ENCODE measurements at regions not wholly inside any gene's neighbourhood (a gene's known extent, or its start where the extent isn't known, plus 50 kb on each side); places are given as distances from the start of the nearest gene placed in this dataset.

- Histone ChIP-seq H3K27ac (ENCODE audit: insufficient read depth, low read depth, low read length) (no peak overlapping the region), H3K4me1 (ENCODE audit: control insufficient read depth, extremely low read depth, insufficient read depth, low read length) (no peaks in the 10 kb centered on the region), H3K79me2 (ENCODE audit: control insufficient read depth, insufficient read depth, low read length) (no peaks in the 10 kb centered on the region), H3K9me1 (replicated peaks; ENCODE audit: control insufficient read depth, extremely low read depth, insufficient read depth, low read length) (no peaks in the 10 kb centered on the region), H3K4me3 (replicated peaks in 1 of 3; ENCODE audit: insufficient read depth in 1 of 3, low read depth in 1 of 3, low read length in 3 of 3) (no peak overlapping the region), H2AFZ (ENCODE audit: low read depth, low read length) (no peak overlapping the region), H3K27me3 (ENCODE audit: control insufficient read depth in 2 of 2, insufficient read depth in 2 of 2, low read length in 2 of 2) (no peaks in the 10 kb centered on the region), H4K20me1 (replicated peaks; ENCODE audit: control insufficient read depth, extremely low read depth, insufficient read depth, low read length) (no peaks in the 10 kb centered on the region), H3K9ac (replicated peaks; ENCODE audit: extremely low read depth, insufficient read depth, low read length) (no peak overlapping the region), H3K36me3 (ENCODE audit: control insufficient read depth in 2 of 2, extremely low read depth in 1 of 2, insufficient read depth in 2 of 2, low read length in 2 of 2) (no peaks in the 10 kb centered on the region), H3K9me3 (replicated peaks; ENCODE audit: control insufficient read depth, insufficient read depth, low read length) (no peaks in the 10 kb centered on the region), H3K4me2 (ENCODE audit: insufficient read depth, low read length) (no peak overlapping the region)
- POLR2A ChIA-PET, result no interaction called here
- CTCF ChIA-PET, result no interaction called here
- FAIRE-seq (no peak), DNase-seq (ENCODE audit: low read depth, low spot score) (no peak)
- dilution Hi-C loops (cut with MboI; ENCODE audit: extremely low pct_ligation_motif_present, low sequenced_read_pairs) (no loop called here), intact Hi-C loops (cut with micrococcal nuclease) (no loop called here)
- BruUV-seq (replicated peaks), result no TSS peak
- no peak for TF ChIP-seq MYC (IDR thresholded peaks at IDR 0.05; ENCODE audit: low read depth, low read length)
- TF ChIP-seq POLR2A (IDR thresholded peaks at IDR 0.05; ENCODE audit: low read depth, low read length), result no peak
- no peak for TF ChIP-seq FOS (IDR thresholded peaks at IDR 0.05; ENCODE audit: borderline replicate concordance, insufficient read depth, low read length)
- TF ChIP-seq EZH2 (IDR thresholded peaks at IDR 0.05; ENCODE audit: borderline replicate concordance, low read depth, low read length, severe bottlenecking), result no peak
Observed at GRCh38 chr6:66538551-66539135, 831.6 kb upstream of the EYS start.

- intact Hi-C loops (cut with micrococcal nuclease), result no loop called here
- Histone ChIP-seq H3K9me3 (replicated peaks; ENCODE audit: control insufficient read depth, insufficient read depth, low read length) (no peaks in the 10 kb centered on the region), H3K4me3 (replicated peaks in 1 of 3; ENCODE audit: insufficient read depth in 1 of 3, low read depth in 1 of 3, low read length in 3 of 3) (no peak overlapping the region)
Observed at GRCh38 chr6:66533921-66534404, 826.9 kb upstream of the EYS start.

More at GRCh38 chr6:66533921-66534404, 826.9 kb upstream of the EYS start:
- DNase-seq (ENCODE audit: low read depth, low spot score) (no peak), FAIRE-seq (no peak)
- no peaks in the 10 kb centered on the region for H4K20me1 ChIP-seq (replicated peaks; ENCODE audit: control insufficient read depth, extremely low read depth, insufficient read depth, low read length)
- H3K79me2 ChIP-seq (ENCODE audit: control insufficient read depth, insufficient read depth, low read length), result no peaks in the 10 kb centered on the region
- H3K27ac ChIP-seq (ENCODE audit: insufficient read depth, low read depth, low read length), result no peak overlapping the region
- H3K9ac ChIP-seq (replicated peaks; ENCODE audit: extremely low read depth, insufficient read depth, low read length), result no peak overlapping the region
- dilution Hi-C loops (cut with MboI; ENCODE audit: extremely low pct_ligation_motif_present, low sequenced_read_pairs), result no loop called here
- H3K4me1 ChIP-seq (ENCODE audit: control insufficient read depth, extremely low read depth, insufficient read depth, low read length), result no peaks in the 10 kb centered on the region
- ChIA-PET POLR2A (no interaction called here), CTCF (no interaction called here)
- no TSS peak for BruUV-seq (replicated peaks)
- TF ChIP-seq POLR2A (IDR thresholded peaks at IDR 0.05; ENCODE audit: low read depth, low read length) (no peak), FOS (IDR thresholded peaks at IDR 0.05; ENCODE audit: borderline replicate concordance, insufficient read depth, low read length) (no peak), CTCF (IDR thresholded peaks at IDR 0.05; ENCODE audit: extremely low read depth in 1 of 2, insufficient read depth in 1 of 2, low read depth in 1 of 2, low read length in 2 of 2) (no peak), MYC (IDR thresholded peaks at IDR 0.05; ENCODE audit: low read depth, low read length) (no peak), POLR2AphosphoS5 (IDR thresholded peaks at IDR 0.05; ENCODE audit: insufficient read depth, low read depth, low read length) (no peak), JUN (IDR thresholded peaks at IDR 0.05; ENCODE audit: borderline replicate concordance, insufficient read depth, insufficient read length, low read depth) (no peak), EZH2 (IDR thresholded peaks at IDR 0.05; ENCODE audit: borderline replicate concordance, low read depth, low read length, severe bottlenecking) (no peak), GATA2 (IDR thresholded peaks at IDR 0.05; ENCODE audit: insufficient read depth, insufficient read length, low read depth, low read length) (no peak)
- TF ChIP-seq, protein P1, sequence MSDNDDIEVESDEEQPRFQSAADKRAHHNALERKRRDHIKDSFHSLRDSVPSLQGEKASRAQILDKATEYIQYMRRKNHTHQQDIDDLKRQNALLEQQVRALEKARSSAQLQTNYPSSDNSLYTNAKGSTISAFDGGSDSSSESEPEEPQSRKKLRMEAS (IDR thresholded peaks at IDR 0.05; ENCODE audit: insufficient read depth, insufficient read length), result no peak
- no peaks in the 10 kb centered on the region for H3K9me1 ChIP-seq (replicated peaks; ENCODE audit: control insufficient read depth, extremely low read depth, insufficient read depth, low read length)
- H3K36me3 ChIP-seq (ENCODE audit: control insufficient read depth in 2 of 2, extremely low read depth in 1 of 2, insufficient read depth in 2 of 2, low read length in 2 of 2), result no peaks in the 10 kb centered on the region
- no peak overlapping the region for H3K4me2 ChIP-seq (ENCODE audit: insufficient read depth, low read length)
- H2AFZ ChIP-seq (ENCODE audit: low read depth, low read length), result no peak overlapping the region
- H3K27me3 ChIP-seq (ENCODE audit: control insufficient read depth in 2 of 2, insufficient read depth in 2 of 2, low read length in 2 of 2), result no peaks in the 10 kb centered on the region

Data from endothelial cell of umbilical vein (primary cell).